ENCODE measurements at regions not wholly inside any gene's neighbourhood (a gene's known extent, or its start where the extent isn't known, plus 50 kb on each side); places are given as distances from the start of the nearest gene placed in this dataset.
A peak's percentile ranks its signal among the peaks of the same experiment; 100 is the strongest.

DNA sequence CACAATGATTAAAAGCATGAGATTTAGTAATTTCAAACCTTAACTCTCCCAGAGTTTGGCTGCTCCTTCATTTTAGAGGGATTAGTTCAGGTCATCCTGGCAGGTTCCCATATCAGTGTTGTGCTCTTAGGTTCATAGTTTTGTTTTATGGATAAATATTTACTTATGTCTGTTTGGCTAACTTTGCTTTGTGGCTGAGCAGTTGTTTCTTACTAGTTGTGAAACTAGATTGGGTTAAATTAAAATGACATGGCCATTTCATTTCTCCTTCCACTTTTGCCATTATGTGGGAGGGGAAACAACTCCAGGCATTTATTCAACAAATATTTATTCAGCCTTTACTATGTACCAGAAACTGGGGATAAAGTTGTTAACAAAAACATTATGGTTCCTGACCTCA, 158.8 kb downstream of the TMTC3 start:
- DNase-seq (ENCODE audit: low read depth in 1 of 2, low spot score in 2 of 2): no peak
- no peaks in the 10 kb centered on the region for H3K27me3 ChIP-seq (replicated peaks)
- no peak overlapping the region for H3K27ac ChIP-seq
- no peaks in the 10 kb centered on the region for H3K36me3 ChIP-seq
- peaks cover 23% of the 10 kb centered on the region for H3K4me1 ChIP-seq (replicated peaks)
- no peaks in the 10 kb centered on the region for H3K9me3 ChIP-seq (replicated peaks)
- no peak overlapping the region for H3K4me3 ChIP-seq

- H3K4me3 ChIP-seq: no peak overlapping the region
- no peak overlapping the region for H3K27ac ChIP-seq
- no peaks in the 10 kb centered on the region for H3K9me3 ChIP-seq (replicated peaks)
- H3K27me3 ChIP-seq (replicated peaks): no peaks in the 10 kb centered on the region
- H3K36me3 ChIP-seq: no peaks in the 10 kb centered on the region
- DNase-seq (ENCODE audit: low read depth in 1 of 2, low spot score in 2 of 2): no peak
- peaks cover 22% of the 10 kb centered on the region for H3K4me1 ChIP-seq (replicated peaks)
Measured at GRCh38 chr12:88303335-88303734, 161.2 kb downstream of the TMTC3 start.

- Histone ChIP-seq H3K9me3 (replicated peaks) (no peaks in the 10 kb centered on the region), H3K4me3 (no peak overlapping the region), H3K27me3 (replicated peaks) (no peaks in the 10 kb centered on the region), H3K36me3 (no peaks in the 10 kb centered on the region), H3K4me1 (replicated peaks) (peaks cover 21% of the 10 kb centered on the region), H3K27ac (no peak overlapping the region)
- DNase-seq (ENCODE audit: low read depth in 1 of 2, low spot score in 2 of 2): no peak
Measured at GRCh38 chr12:88305254-88305890, 163.3 kb downstream of the TMTC3 start.

DNA sequence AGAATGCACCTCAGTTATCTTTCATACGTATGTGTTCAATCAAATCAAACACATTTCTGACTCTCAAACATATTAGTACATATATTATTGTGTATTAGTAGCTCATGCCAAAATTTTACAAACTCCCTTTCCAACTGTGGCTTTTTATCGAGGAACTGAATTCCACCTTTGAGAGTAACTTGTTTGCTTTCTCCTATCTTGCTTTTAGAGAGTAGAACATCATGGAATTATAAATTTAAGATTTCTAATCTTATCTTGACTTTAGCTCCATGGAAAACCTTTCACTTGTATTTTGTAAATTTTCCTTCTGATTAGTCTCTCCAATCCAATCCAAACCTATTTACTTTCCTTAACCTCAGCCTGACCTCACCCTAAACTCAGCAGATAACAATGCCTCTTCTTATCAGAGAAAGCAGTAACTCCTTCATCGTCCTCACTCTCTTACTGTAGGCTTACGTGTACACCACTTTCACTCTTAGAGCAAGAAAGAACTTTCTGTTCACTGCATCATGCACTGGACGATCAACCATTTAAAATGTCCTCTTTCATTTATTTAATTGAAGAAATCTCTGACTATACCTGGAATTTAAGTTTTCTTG, 164.5 kb downstream of the TMTC3 start:
- Histone ChIP-seq H3K4me1 (replicated peaks) (peaks cover 20% of the 10 kb centered on the region), H3K27ac (no peak overlapping the region), H3K9me3 (replicated peaks) (no peaks in the 10 kb centered on the region), H3K4me3 (no peak overlapping the region), H3K27me3 (replicated peaks) (no peaks in the 10 kb centered on the region), H3K36me3 (no peaks in the 10 kb centered on the region)
- DNase-seq (ENCODE audit: low read depth in 1 of 2, low spot score in 2 of 2): no peak

DNA sequence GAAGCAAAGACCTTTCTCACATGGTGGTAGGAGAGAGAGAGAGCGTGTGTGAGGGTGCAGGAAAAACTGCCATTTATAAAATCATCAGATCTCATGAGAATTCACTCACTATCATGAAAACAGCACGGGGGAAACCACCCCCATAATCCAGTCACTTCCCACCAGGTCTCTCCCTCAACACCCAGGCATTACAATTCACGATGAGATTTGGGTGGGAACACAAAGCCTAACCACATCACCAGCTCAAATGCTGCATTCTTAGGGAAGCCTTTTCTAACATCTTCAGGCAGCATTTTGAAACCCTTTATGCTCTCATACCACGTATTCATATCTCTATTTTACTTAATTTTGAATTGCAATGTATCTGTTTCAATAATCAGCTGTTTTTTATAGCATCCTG, 165.9 kb downstream of the TMTC3 start:
- no peak for DNase-seq (ENCODE audit: low read depth in 1 of 2, low spot score in 2 of 2)
- no peak overlapping the region for H3K27ac ChIP-seq
- H3K36me3 ChIP-seq: no peaks in the 10 kb centered on the region

DNA sequence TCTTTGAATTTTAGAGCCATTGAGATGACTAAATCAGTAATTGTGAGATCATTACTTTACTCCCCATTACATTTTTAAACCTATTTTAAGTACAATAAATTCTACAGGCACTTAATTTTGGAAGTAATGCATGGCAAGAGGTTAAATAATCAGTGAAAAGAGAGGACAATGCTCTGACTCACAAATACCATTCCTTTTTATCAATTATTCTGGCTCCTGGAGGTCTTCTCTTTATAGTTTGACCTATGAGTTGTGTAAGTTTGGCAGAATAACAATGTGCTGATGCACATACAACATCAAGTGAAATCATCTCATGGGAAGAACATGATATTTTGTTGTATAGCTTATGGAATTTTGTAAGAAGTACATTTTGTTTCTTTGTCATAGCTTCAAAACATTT, 166.7 kb downstream of the TMTC3 start:
- Histone ChIP-seq H3K4me3 (no peak overlapping the region), H3K9me3 (replicated peaks) (no peaks in the 10 kb centered on the region), H3K4me1 (replicated peaks) (peaks cover 20% of the 10 kb centered on the region), H3K27ac (peak overlapping the region; percentile 60; the same call in 1 of the 2 replicates), H3K36me3 (no peaks in the 10 kb centered on the region), H3K27me3 (replicated peaks) (no peaks in the 10 kb centered on the region)
- peak in 1 of 2 experiments; percentile 26 for DNase-seq (ENCODE audit: low read depth in 1 of 2, low spot score in 2 of 2)

More for the DNA sequence above, 165.9 kb downstream of the TMTC3 start:
- Histone ChIP-seq H3K9me3 (replicated peaks) (no peaks in the 10 kb centered on the region), H3K4me3 (no peak overlapping the region), H3K27me3 (replicated peaks) (no peaks in the 10 kb centered on the region), H3K4me1 (replicated peaks) (peaks cover 20% of the 10 kb centered on the region)

- Histone ChIP-seq H3K27me3 (replicated peaks) (no peaks in the 10 kb centered on the region), H3K27ac (peak overlapping the region; percentile 60), H3K4me1 (replicated peaks) (peaks cover 20% of the 10 kb centered on the region), H3K4me3 (no peak overlapping the region), H3K9me3 (replicated peaks) (no peaks in the 10 kb centered on the region), H3K36me3 (no peaks in the 10 kb centered on the region)
- DNase-seq (ENCODE audit: low read depth in 1 of 2, low spot score in 2 of 2): peak in 1 of 2 experiments; percentile 28
Measured at GRCh38 chr12:88309546-88309945, 167.4 kb downstream of the TMTC3 start.

GRCh38 chr12:88310069-88310468, 168.0 kb downstream of the TMTC3 start:
- Histone ChIP-seq H3K4me1 (replicated peaks) (peaks cover 20% of the 10 kb centered on the region), H3K27ac (peak overlapping the region; percentile 60), H3K4me3 (no peak overlapping the region), H3K36me3 (no peaks in the 10 kb centered on the region), H3K9me3 (replicated peaks) (no peaks in the 10 kb centered on the region), H3K27me3 (replicated peaks) (no peaks in the 10 kb centered on the region)
- peak in 1 of 2 experiments; percentile 7 for DNase-seq (ENCODE audit: low read depth in 1 of 2, low spot score in 2 of 2)

DNA sequence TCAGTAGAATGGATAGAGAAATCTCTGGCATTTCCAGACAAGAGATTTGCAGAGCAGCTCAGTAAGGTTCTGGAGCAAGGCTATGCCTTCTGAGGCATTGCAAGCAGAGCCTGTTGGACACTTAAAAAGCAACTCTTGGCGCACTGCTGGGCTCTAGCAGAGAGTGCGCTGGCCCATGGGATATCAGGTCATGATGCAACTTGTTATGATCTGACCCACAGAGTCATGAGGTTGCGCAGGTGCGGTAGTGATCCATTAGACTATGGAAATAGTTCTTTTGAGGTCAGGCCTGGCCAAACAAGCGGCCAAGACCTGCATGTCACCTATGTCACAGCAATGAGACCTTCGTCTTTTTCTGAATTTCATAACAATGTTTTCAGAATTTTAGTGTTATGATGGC, 168.6 kb downstream of the TMTC3 start:
- no peaks in the 10 kb centered on the region for H3K36me3 ChIP-seq
- peaks cover 20% of the 10 kb centered on the region for H3K4me1 ChIP-seq (replicated peaks)
- no peaks in the 10 kb centered on the region for H3K27me3 ChIP-seq (replicated peaks)
- peak overlapping the region; percentile 60; the same call in 1 of the 2 replicates for H3K27ac ChIP-seq
- DNase-seq (ENCODE audit: low read depth in 1 of 2, low spot score in 2 of 2): no peak
- no peak overlapping the region for H3K4me3 ChIP-seq
- no peaks in the 10 kb centered on the region for H3K9me3 ChIP-seq (replicated peaks)

DNA sequence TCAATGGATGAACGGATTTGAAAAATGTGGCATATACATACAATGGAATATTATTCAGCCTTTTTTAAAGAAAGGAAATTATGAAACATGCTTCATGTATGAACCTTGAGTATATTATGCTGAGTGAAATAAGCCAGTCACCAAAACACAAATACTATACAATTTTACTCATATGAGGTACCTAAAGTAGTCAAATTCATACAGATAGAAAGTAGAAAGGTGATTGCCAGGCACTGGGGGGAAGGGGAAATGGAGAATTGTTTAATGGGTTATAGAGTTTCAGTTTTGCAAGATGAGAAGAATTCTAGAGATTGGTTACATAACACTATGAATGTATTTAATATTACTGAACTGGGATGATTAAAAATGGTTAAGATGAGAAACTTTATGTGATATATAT, 171.4 kb downstream of the TMTC3 start:
- peaks cover 17% of the 10 kb centered on the region for H3K4me1 ChIP-seq (replicated peaks)
- no peak overlapping the region for H3K4me3 ChIP-seq
- H3K36me3 ChIP-seq: no peaks in the 10 kb centered on the region
- H3K27me3 ChIP-seq (replicated peaks): no peaks in the 10 kb centered on the region
- no peaks in the 10 kb centered on the region for H3K9me3 ChIP-seq (replicated peaks)
- no peak for DNase-seq (ENCODE audit: low read depth in 1 of 2, low spot score in 2 of 2)
- no peak overlapping the region for H3K27ac ChIP-seq

- DNase-seq (ENCODE audit: low read depth in 1 of 2, low spot score in 2 of 2): no peak
- Histone ChIP-seq H3K4me1 (replicated peaks) (peaks cover 5% of the 10 kb centered on the region), H3K4me3 (no peak overlapping the region), H3K9me3 (replicated peaks) (no peaks in the 10 kb centered on the region), H3K36me3 (no peaks in the 10 kb centered on the region), H3K27ac (no peak overlapping the region), H3K27me3 (replicated peaks) (no peaks in the 10 kb centered on the region)
Measured at GRCh38 chr12:88314706-88315105, 172.6 kb downstream of the TMTC3 start.

GRCh38 chr12:88318726-88319125, 176.6 kb downstream of the TMTC3 start:
- H3K4me1 ChIP-seq (replicated peaks): no peaks in the 10 kb centered on the region
- no peak for DNase-seq (ENCODE audit: low read depth in 1 of 2, low spot score in 2 of 2)
- no peaks in the 10 kb centered on the region for H3K9me3 ChIP-seq (replicated peaks)
- no peaks in the 10 kb centered on the region for H3K27me3 ChIP-seq (replicated peaks)
- H3K4me3 ChIP-seq: no peak overlapping the region
- no peaks in the 10 kb centered on the region for H3K36me3 ChIP-seq
- no peak overlapping the region for H3K27ac ChIP-seq

- Histone ChIP-seq H3K4me1 (replicated peaks) (peaks cover 18% of the 10 kb centered on the region), H3K9me3 (replicated peaks) (no peaks in the 10 kb centered on the region), H3K27ac (peak overlapping the region; percentile 93), H3K36me3 (no peaks in the 10 kb centered on the region), H3K27me3 (replicated peaks) (no peaks in the 10 kb centered on the region), H3K4me3 (no peak overlapping the region)
- peak; percentile 73 to 84 for DNase-seq (ENCODE audit: low read depth in 1 of 2, low spot score in 2 of 2)
Measured at GRCh38 chr12:88325076-88325815, 183.1 kb downstream of the TMTC3 start.

DNA sequence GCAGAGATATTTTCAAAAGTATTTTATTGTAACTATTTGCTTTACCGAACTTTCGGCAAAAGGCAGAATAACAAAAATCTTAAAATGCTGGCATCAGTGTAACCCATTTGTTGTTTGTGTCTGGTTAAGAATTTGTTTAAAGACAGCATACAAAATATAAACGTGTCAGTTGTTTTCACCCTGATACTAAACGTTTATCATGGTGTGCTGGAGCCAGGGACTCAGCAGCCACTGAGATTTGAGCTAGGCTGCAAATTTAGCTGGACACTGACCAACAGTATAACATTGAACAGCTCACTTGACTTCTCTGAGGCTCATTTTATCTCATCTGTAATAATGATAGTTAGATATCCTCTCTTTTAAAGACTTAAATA, 183.7 kb downstream of the TMTC3 start:
- no peak for DNase-seq (ENCODE audit: low read depth in 1 of 2, low spot score in 2 of 2)
- Histone ChIP-seq H3K27me3 (replicated peaks) (no peaks in the 10 kb centered on the region), H3K4me3 (no peak overlapping the region), H3K27ac (peak overlapping the region; percentile 93), H3K9me3 (replicated peaks) (no peaks in the 10 kb centered on the region), H3K4me1 (replicated peaks) (peaks cover 18% of the 10 kb centered on the region), H3K36me3 (no peaks in the 10 kb centered on the region)
